Upper lobe of left lung (tissue), 4 donors: ENCODE measurements at regions not wholly inside any gene's neighbourhood (a gene's known extent, or its start where the extent isn't known, plus 50 kb on each side); places are given as distances from the start of the nearest gene placed in this dataset.

ENCODE experiments used
- EP300 ChIP-seq, 4 donors: sonication (generic); formaldehyde crosslinking; IDR thresholded peaks; one replicate each; pipeline ENCODE4 v1.5.1; 2017; ENCODE audit warnings: antibody characterized with exemption in 4 of 4, control low read depth in 2 of 4
- POLR2A ChIP-seq, 4 donors: fragments of 450-650 bp; IDR thresholded peaks; one replicate each; pipeline ENCODE4 v1.5.1; 2016 to 2017; ENCODE audit warnings: antibody characterized with exemption in 4 of 4, mild to moderate bottlenecking in 2 of 4
- POLR2AphosphoS5 ChIP-seq, 2 donors: sonication (generic); formaldehyde crosslinking; IDR thresholded peaks; one replicate each; pipeline ENCODE4 v1.5.1; 2017; ENCODE audit warnings: antibody characterized with exemption in 2 of 2
- TF ChIP-seq, protein P1 (sequence below), 6 experiments: fragments of 450-650 bp in 4 of 6; fragments of 200-600 bp in 2 of 6; sonication (generic) in 2 of 6; IDR thresholded peaks; one replicate each; pipeline ENCODE4 v1.5.1; 2016 to 2019; ENCODE audit warnings: antibody characterized with exemption in 6 of 6

DNA sequence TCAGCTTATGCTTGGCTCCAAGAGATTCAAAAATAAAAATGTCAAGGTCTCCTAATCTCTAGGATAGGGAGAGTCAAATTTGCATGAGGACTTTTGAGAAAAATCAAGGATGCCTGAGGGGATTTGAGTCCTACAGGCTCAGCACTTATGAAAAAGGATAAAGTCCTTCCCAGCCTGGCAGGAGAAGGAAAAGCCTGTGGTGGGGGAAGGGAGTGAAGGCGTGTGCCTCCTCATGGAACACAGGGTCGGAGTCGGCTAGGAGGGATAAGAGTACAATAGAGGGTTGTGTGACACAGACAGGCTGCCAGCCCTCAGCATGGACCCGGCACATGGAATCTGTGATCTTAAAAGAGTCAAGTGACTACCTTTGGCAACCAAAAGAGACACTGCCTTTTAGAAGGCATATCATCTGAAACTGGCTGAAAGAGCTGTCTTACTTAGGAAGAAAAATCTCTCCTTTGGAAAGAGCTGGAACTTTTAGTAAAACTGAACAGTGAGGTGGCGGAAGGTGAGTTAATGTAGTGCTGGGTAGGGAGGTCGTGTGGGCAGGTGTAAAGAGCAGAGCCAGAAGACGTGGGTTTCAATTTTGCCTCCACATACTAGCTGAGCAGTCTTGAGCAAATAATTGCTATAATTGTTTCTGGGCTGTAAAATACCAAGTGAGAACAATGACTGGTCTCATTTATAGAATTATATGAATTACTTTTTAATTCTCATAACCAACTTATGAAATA is 58.8 kb upstream of the RDX start:
- TF ChIP-seq, protein P1, sequence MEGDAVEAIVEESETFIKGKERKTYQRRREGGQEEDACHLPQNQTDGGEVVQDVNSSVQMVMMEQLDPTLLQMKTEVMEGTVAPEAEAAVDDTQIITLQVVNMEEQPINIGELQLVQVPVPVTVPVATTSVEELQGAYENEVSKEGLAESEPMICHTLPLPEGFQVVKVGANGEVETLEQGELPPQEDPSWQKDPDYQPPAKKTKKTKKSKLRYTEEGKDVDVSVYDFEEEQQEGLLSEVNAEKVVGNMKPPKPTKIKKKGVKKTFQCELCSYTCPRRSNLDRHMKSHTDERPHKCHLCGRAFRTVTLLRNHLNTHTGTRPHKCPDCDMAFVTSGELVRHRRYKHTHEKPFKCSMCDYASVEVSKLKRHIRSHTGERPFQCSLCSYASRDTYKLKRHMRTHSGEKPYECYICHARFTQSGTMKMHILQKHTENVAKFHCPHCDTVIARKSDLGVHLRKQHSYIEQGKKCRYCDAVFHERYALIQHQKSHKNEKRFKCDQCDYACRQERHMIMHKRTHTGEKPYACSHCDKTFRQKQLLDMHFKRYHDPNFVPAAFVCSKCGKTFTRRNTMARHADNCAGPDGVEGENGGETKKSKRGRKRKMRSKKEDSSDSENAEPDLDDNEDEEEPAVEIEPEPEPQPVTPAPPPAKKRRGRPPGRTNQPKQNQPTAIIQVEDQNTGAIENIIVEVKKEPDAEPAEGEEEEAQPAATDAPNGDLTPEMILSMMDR (IDR thresholded peaks at IDR 0.05), result no peak
- no peak for TF ChIP-seq POLR2A (IDR thresholded peaks at IDR 0.05)
- TF ChIP-seq EP300 (IDR thresholded peaks at IDR 0.05), result no peak
- TF ChIP-seq POLR2AphosphoS5 (IDR thresholded peaks at IDR 0.05), result no peak
